Stimulated activated memory B cell treated with anti-CD40 and anti-IgM and Interleukin-4, amounts not matched to agents 10 μg/mL and 1 μg/mL and 100 μg/mL, for 72 hours (primary cell): ENCODE measurements at regions not wholly inside any gene's neighbourhood (a gene's known extent, or its start where the extent isn't known, plus 50 kb on each side); places are given as distances from the start of the nearest gene placed in this dataset.
"Not testable (repeated sequence)": the region's sequence is repeated elsewhere in the genome, so short reads cannot be mapped to it uniquely, and the experiment has no call there.

ENCODE experiments used
- ATAC-seq: fragments of 150-1000 bp; cut with Tn5 transposase; 2 replicates; pipeline ENCODE4 v1.10.0; 2021
- H3K27ac Mint-ChIP-seq: one replicate; pipeline ENCODE4 v1.8.0; 2022; ENCODE audit warnings: mild to moderate bottlenecking, mixed read lengths
- H3K27me3 Mint-ChIP-seq: one replicate; pipeline ENCODE4 v1.8.0; 2022; ENCODE audit warnings: mixed read lengths
- H3K36me3 Mint-ChIP-seq: one replicate; pipeline ENCODE4 v1.8.0; 2022; ENCODE audit warnings: mixed read lengths
- H3K4me1 Mint-ChIP-seq: one replicate; pipeline ENCODE4 v1.8.0; 2022; ENCODE audit warnings: mixed read lengths
- H3K4me3 Mint-ChIP-seq: one replicate; pipeline ENCODE4 v1.8.0; 2022; ENCODE audit warnings: mild to moderate bottlenecking, moderate library complexity, mixed read lengths
- H3K9me3 Mint-ChIP-seq: one replicate; pipeline ENCODE4 v1.8.0; 2022; ENCODE audit warnings: mixed read lengths

DNA sequence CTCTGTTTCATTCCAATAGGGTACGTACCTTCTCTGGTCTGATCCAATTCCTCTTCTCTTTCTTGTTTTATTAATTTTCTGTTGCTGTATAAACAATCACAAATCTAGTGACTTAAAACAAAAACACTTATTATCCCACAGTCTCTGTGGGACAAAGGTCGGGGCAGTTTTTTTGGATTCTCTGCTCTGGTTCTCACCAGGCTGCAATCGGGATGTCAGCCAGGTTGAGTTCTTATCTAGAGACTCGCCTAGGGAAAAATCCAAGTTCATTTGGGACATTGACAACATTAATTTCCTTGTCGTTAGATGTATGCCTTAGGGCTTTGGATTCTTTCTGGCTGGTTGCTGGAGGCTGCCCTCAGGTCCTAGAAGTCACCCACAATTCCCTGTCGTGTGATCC lies 430.5 kb upstream of the RORB start:
- Mint-ChIP-seq H3K27ac (no peak overlapping the region), H3K36me3 (no peaks in the 10 kb centered on the region), H3K4me1 (no peaks in the 10 kb centered on the region), H3K9me3 (peaks cover 7% of the 10 kb centered on the region), H3K27me3 (no peaks in the 10 kb centered on the region), H3K4me3 (no peak overlapping the region)
- no peak for ATAC-seq

DNA sequence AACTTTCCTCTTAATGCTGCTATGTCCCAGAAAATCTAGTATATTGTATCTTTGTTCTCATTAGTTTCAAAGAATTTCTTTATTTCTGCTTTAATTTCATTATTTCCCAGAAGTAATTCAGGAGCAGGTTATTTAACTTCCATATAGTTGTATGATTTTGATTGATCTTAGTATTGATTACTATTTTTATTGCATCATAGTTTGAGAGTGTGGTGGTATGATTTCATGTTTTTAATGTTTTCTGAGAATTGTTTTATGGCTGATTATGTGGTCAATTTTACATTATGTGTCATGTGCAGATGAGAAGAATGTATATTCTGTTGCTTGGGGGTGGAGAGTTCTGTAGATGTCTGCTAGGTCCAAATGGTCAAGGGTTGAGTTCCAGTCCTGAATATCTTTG lies 425.6 kb upstream of the RORB start:
- H3K36me3 Mint-ChIP-seq, result no peaks in the 10 kb centered on the region
- peaks cover 2% of the 10 kb centered on the region for H3K9me3 Mint-ChIP-seq
- H3K4me3 Mint-ChIP-seq, result no peak overlapping the region
- H3K27ac Mint-ChIP-seq, result no peak overlapping the region
- ATAC-seq, result no peak
- no peaks in the 10 kb centered on the region for H3K27me3 Mint-ChIP-seq
- H3K4me1 Mint-ChIP-seq, result no peaks in the 10 kb centered on the region

DNA sequence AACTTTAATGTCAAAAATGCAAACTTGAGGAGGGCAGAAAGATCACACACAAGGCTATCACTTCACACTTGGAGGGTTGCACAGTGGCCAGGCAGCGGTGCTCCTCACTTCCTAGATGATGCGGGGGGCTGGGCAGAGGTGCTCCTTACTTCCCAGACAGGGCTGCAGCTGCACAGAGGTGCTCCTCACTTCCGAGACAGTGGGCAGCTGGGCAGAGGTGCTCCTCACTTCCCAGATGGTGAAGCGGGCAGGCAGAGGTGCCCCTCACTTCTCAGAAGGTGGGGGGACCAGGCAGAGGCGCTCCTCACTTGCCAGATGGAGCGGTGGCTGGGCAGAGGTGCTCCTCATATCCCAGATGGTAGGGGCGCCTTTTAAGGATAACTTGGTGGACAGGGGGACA lies 423.2 kb upstream of the RORB start:
- no peak for ATAC-seq
- H3K27ac Mint-ChIP-seq, result no peak overlapping the region
- H3K4me1 Mint-ChIP-seq, result no peaks in the 10 kb centered on the region
- H3K27me3 Mint-ChIP-seq, result no peaks in the 10 kb centered on the region
- H3K9me3 Mint-ChIP-seq, result peaks cover 2% of the 10 kb centered on the region
- H3K36me3 Mint-ChIP-seq, result no peaks in the 10 kb centered on the region
- no peak overlapping the region for H3K4me3 Mint-ChIP-seq

DNA sequence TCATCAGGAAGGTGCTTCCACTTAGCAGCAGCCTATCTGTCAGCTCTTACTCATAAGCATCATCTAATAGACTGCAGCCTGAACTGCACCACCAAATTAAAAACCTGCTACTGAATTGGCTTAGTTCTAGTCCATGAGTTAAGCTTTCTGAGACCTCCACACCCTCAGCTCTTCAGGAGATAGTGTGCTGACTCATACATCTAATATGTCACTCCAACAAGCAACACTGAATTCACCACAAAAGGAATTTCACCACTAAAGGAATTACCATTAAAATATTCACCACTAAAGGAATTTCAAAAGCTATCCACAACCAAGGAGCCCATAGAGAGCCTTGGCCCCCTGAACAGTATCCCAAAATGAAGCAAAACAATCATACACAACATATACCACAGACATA lies 418.5 kb upstream of the RORB start:
- H3K27me3 Mint-ChIP-seq, result no peaks in the 10 kb centered on the region

DNA sequence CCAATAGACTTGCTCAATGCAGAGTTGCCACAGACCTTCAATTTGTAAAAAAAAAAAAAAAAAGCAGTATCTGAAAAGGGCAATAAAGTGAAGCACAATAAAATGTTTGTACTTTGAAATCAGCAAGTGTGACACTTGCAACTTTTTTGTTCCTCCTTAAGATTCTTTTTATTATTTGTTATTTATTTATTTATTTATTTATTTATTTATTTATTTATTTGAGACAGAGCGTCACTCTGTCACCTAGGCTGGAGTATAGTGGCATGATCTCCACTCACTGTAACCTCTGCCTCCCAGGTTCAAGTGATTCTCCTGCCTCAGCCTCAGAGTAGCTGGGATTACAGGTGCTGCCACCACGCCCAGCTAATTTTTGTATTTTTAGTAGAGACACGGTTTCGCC lies 416.5 kb upstream of the RORB start:
- not testable (repeated sequence) for H3K27me3 Mint-ChIP-seq, H3K27ac Mint-ChIP-seq, ATAC-seq, H3K4me1 Mint-ChIP-seq, H3K9me3 Mint-ChIP-seq, H3K36me3 Mint-ChIP-seq, H3K4me3 Mint-ChIP-seq

More for the DNA sequence above, 418.5 kb upstream of the RORB start:
- no peak overlapping the region for H3K4me3 Mint-ChIP-seq
- no peaks in the 10 kb centered on the region for H3K9me3 Mint-ChIP-seq
- H3K4me1 Mint-ChIP-seq, result no peaks in the 10 kb centered on the region
- H3K27ac Mint-ChIP-seq, result no peak overlapping the region
- no peak for ATAC-seq
- no peaks in the 10 kb centered on the region for H3K36me3 Mint-ChIP-seq

DNA sequence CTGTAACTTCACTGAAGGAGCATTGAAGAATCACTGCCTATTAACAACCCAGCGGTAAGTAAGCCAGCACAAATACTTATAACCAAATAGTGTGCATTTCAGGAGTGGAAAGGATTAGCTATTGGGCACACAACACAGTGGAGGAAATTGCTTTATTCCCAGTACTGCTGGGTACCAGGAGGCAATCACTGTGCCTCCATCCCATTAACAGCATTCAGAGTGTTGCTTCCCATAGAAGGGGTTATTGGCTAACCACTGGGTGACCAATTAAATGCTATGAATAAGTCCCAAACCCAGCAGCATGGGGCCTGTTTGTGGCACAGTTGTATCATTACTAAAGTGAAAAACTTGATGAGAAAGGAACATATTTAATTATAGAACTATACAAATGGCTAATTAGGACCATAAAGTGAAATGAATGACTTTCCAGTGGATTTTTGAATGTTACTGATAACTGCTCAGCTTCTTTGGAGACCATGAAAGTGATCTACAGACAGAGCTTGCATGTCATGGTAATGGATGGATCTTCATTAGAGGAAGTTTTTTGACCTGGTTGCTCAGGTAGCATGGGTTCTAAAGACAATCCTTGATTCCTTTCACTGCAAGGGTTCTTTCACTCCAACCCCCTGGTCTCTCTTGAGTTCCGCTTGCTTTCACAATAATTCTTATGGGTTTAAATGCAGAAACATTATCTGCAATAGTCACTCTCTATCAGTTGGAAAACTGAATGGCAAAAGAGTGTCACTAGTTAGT lies 413.3 kb upstream of the RORB start:
- Mint-ChIP-seq H3K36me3 (no peaks in the 10 kb centered on the region), H3K4me3 (no peak overlapping the region), H3K9me3 (no peaks in the 10 kb centered on the region), H3K27me3 (no peaks in the 10 kb centered on the region), H3K4me1 (no peaks in the 10 kb centered on the region), H3K27ac (no peak overlapping the region)
- ATAC-seq, result no peak

DNA sequence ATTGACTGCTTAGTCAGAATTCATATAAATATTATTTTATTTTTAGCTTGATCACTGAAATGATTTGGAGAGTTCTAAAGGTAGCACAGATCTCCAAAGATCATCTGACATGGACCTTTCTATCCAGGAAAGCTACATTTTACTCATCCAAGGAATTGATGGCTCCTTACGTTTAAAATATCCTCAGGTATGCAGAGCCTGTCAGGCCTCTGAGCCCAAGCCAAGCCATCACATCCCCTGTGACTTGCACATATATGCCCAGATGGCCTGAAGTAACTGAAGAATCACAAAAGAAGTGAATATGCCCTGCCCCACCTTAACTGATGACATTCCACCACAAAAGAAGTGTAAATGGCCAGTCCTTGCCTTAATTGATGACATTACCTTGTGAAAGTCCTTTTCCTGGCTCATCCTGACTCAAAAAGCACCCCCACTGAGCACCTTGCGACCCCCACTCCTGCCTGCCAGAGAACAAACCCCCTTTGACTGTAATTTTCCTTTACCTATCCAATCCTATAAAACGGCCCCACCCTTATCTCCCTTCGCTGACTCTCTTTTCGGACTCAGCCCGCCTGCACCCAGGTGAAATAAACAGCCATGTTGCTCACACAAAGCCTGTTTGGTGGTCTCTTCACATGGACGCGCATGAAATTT lies 411.6 kb upstream of the RORB start:
- H3K4me3 Mint-ChIP-seq, H3K36me3 Mint-ChIP-seq, H3K27ac Mint-ChIP-seq, H3K4me1 Mint-ChIP-seq, ATAC-seq, H3K27me3 Mint-ChIP-seq, H3K9me3 Mint-ChIP-seq: not testable (repeated sequence)

DNA sequence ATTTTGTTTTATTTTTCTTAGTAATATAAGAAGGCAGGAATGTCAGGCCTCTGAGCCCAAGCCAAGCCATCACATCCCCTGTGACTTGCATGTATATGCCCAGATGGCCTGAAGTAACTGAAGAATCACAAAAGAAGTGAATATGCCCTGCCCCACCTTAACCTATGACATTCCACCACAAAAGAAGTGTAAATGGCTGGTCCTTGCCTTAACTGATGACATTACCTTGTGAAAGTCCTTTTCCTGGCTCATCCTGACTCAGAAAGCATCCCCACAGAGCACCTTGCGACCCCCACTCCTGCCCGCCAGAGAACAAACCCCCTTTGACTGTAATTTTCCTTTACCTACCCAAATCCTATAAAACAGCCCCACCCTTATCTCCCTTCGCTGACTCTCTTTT lies 406.2 kb upstream of the RORB start:
- not testable (repeated sequence) for H3K4me1 Mint-ChIP-seq, ATAC-seq, H3K36me3 Mint-ChIP-seq, H3K27me3 Mint-ChIP-seq, H3K9me3 Mint-ChIP-seq, H3K4me3 Mint-ChIP-seq, H3K27ac Mint-ChIP-seq

DNA sequence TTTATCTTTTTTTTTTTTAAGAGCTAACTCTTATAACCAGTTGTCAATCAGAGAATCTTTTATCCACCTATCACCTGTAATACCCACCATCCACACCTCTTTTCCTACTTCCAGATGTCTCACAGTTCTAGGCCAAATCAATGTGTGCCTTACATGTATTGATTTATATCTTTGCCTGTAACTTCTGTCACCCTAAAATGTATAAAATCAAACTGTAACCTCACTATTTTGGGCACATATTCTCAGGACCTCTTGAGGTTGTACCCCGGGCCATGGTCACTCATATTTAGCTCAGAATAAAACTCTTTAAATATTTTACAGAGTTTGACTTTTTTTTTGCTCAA lies 404.7 kb upstream of the RORB start:
- ATAC-seq, result no peak
- Mint-ChIP-seq H3K27me3 (no peaks in the 10 kb centered on the region), H3K9me3 (no peaks in the 10 kb centered on the region), H3K4me1 (no peaks in the 10 kb centered on the region), H3K4me3 (no peak overlapping the region), H3K36me3 (no peaks in the 10 kb centered on the region), H3K27ac (no peak overlapping the region)

DNA sequence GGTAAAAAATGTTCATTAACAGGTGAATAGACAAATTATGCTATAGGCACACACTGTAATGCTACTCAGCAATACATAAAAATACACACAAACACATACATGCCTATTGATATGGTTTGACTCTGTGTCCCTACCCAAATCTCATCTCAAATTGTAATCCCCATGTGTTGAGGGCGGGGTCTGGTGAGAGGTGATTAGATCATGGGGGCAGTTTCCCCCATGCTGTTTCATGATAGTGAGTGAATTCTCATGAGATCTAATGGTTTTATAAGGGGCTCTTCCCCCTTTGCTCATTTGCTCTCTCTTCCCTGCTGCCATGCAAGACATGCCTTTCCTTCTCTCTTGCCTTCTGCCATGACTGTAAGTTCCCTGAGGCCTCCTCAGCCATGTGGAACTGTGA lies 403.1 kb upstream of the RORB start:
- not testable (repeated sequence) for H3K36me3 Mint-ChIP-seq, H3K4me3 Mint-ChIP-seq, H3K9me3 Mint-ChIP-seq, ATAC-seq, H3K27me3 Mint-ChIP-seq, H3K4me1 Mint-ChIP-seq, H3K27ac Mint-ChIP-seq

DNA sequence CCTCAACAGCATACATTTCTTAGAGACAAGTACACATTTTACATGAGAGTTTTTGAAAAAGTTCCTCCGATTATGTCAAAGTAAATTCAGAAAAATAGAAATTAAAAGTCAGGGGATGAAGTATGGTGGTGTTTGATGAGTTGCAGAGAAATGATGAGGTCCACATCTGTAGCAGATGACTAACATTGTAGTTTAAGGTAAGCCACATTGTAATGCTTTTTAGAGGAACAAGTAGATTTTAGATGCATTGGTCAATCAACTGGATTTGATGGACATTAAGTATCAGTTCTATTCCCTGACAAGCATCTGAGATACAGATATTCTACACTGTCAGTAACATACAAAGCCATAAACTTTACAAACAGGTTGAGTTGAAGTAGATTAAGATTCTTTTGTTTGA lies 402.4 kb upstream of the RORB start:
- Mint-ChIP-seq H3K4me1 (no peaks in the 10 kb centered on the region), H3K9me3 (no peaks in the 10 kb centered on the region), H3K4me3 (no peak overlapping the region), H3K36me3 (no peaks in the 10 kb centered on the region), H3K27me3 (no peaks in the 10 kb centered on the region), H3K27ac (no peak overlapping the region)
- ATAC-seq, result no peak

DNA sequence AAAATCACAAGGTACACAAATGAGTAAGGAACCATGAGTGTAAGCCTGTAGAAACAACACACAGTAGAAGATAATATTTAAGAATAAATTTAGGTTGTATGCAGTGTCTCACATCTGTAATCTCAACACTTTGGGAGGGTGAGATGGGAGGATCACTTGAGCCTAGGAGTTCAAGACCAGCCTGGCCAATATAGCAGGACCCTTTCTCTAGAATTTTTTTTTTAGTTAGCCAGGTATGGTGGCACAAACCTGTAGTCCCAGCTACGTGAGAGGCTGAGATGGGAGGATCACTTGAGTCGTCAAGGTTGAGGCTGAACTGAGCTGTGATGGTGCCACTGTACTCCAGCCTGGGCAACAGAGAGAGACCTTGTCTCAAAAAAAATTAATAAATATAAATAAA lies 401.2 kb upstream of the RORB start:
- Mint-ChIP-seq H3K9me3 (no peaks in the 10 kb centered on the region), H3K4me3 (no peak overlapping the region), H3K27ac (no peak overlapping the region), H3K27me3 (no peaks in the 10 kb centered on the region), H3K36me3 (no peaks in the 10 kb centered on the region), H3K4me1 (no peaks in the 10 kb centered on the region)
- ATAC-seq, result no peak

DNA sequence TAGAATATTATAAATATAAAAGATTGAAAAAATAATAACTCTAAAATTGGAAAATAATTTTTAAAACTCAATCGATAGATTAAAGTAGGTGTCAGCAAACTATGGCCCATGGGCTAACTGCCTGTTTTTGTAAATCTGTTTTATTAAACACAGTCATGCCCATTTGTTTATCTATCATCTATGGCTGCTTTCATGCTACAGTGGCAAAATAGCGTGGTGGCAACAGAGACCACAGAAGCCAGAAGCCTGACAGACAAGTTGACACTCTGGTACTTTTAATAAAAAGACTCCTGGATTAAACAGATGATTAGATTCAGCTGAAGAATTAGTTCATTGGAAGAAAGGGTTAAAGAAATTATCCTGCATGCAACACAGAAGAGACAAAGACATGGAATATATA lies 400.7 kb upstream of the RORB start:
- ATAC-seq, result no peak
- H3K27me3 Mint-ChIP-seq, result no peaks in the 10 kb centered on the region

DNA sequence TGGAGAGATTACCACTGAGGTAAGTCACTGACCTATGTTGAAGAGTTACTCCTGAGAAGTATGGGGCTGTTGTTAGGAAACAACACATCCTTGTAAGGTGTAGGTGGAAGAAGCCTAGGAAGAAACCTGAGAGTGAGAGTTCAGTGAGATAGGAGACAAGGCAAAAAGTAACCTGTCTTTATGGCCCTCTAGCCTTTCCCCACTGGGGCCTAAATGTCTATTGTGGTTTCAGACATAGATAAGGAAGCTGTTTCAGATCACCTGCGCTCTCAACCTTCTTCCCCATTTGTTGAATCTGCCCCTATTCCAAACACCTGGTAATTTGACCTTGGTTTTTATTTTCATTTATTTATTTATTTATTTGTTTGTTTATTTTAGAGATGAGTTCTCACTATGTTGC lies 397.1 kb upstream of the RORB start:
- peaks cover 2% of the 10 kb centered on the region for H3K9me3 Mint-ChIP-seq
- H3K36me3 Mint-ChIP-seq, result no peaks in the 10 kb centered on the region
- H3K27me3 Mint-ChIP-seq, result no peaks in the 10 kb centered on the region

More for the DNA sequence above, 400.7 kb upstream of the RORB start:
- H3K36me3 Mint-ChIP-seq, result no peaks in the 10 kb centered on the region
- H3K9me3 Mint-ChIP-seq, result no peaks in the 10 kb centered on the region
- no peak overlapping the region for H3K27ac Mint-ChIP-seq
- no peak overlapping the region for H3K4me3 Mint-ChIP-seq
- no peaks in the 10 kb centered on the region for H3K4me1 Mint-ChIP-seq

DNA sequence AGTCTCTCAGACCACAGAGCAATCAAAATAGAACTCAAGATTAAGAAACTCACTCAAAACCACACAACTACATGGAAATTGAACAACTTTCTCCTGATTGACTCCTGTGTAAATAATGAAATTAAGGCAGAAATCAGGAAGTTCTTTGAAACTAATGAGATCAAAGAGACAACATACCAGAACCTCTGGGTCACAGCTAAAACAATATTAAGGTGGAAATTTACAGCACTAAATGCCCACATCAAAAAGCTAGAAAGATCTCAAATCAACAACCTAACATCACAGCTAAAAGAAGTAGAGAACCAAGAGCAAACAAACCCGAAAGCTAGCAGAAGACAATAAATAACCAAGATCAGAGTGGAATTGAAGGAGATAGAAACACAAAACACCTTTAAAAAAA lies 395.0 kb upstream of the RORB start:
- not testable (repeated sequence) for H3K4me1 Mint-ChIP-seq, H3K27me3 Mint-ChIP-seq, H3K36me3 Mint-ChIP-seq, H3K9me3 Mint-ChIP-seq, H3K27ac Mint-ChIP-seq, H3K4me3 Mint-ChIP-seq, ATAC-seq

More for the DNA sequence above, 397.1 kb upstream of the RORB start:
- Mint-ChIP-seq H3K4me1 (no peaks in the 10 kb centered on the region), H3K27ac (no peak overlapping the region), H3K4me3 (no peak overlapping the region)
- no peak for ATAC-seq

DNA sequence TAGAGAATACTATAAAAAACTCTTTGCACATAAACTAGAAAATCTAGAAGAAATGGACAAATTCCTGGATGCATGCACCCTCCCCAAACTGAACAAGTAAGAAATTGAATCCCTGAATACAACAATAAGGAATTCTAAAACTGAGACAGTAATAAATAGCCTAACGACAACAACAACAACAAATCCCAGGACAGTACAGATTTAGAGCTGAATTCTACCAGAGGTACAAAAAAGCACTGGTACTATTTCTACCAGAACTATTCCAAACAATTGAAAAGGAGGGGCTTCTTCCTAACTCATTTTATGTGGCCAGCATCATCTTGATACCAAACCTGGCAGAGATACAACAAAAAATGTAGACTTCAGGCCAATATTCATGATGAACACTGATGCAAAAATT lies 394.4 kb upstream of the RORB start:
- ATAC-seq, result no peak
- H3K4me3 Mint-ChIP-seq, result no peak overlapping the region
- H3K27ac Mint-ChIP-seq, result no peak overlapping the region
- H3K27me3 Mint-ChIP-seq, result no peaks in the 10 kb centered on the region
- peaks cover 2% of the 10 kb centered on the region for H3K9me3 Mint-ChIP-seq
- H3K4me1 Mint-ChIP-seq, result no peaks in the 10 kb centered on the region
- H3K36me3 Mint-ChIP-seq, result no peaks in the 10 kb centered on the region
